ENCODE measurements at regions not wholly inside any gene's neighbourhood (a gene's known extent, or its start where the extent isn't known, plus 50 kb on each side); places are given as distances from the start of the nearest gene placed in this dataset.
"Not testable (repeated sequence)": the region's sequence is repeated elsewhere in the genome, so short reads cannot be mapped to it uniquely, and the experiment has no call there.

- not testable (repeated sequence) for TF ChIP-seq CTCF (IDR thresholded peaks at IDR 0.05; ENCODE audit: low read depth, low read length); MAX (IDR thresholded peaks at IDR 0.05; ENCODE audit: low read depth, low read length); POLR2A (IDR thresholded peaks at IDR 0.05; ENCODE audit: extremely low read depth, insufficient read length)
Observed at GRCh38 chr7:146019041-146020004, 97.3 kb upstream of the CNTNAP2 start.

Data from NB4 (cell line).